ENCODE measurements at regions not wholly inside any gene's neighbourhood (a gene's known extent, or its start where the extent isn't known, plus 50 kb on each side); places are given as distances from the start of the nearest gene placed in this dataset.
"Not testable (repeated sequence)": the region's sequence is repeated elsewhere in the genome, so short reads cannot be mapped to it uniquely, and the experiment has no call there.

GRCh38 chr3:139145980-139146379, 101.3 kb upstream of the PRR23C start:
- TF ChIP-seq CTCF (conservative IDR thresholded peaks at IDR 0.05; ENCODE audit: low read depth, low read length); EZH2 (IDR thresholded peaks at IDR 0.05; ENCODE audit: low read length, unreplicated experiment): not testable (repeated sequence)
